Ovary (tissue), 7 donors: ENCODE measurements at regions not wholly inside any gene's neighbourhood (a gene's known extent, or its start where the extent isn't known, plus 50 kb on each side); places are given as distances from the start of the nearest gene placed in this dataset.
A peak's percentile ranks its signal among the peaks of the same experiment; 100 is the strongest.

Experiments
- DNase-seq, 5 donors: peaks; one replicate each; pipeline ENCODE4 v3.0.0-alpha.2; 2019 to 2020
- H3K27ac ChIP-seq, 2 donors: fragments of 200-600 bp; one replicate each; pipeline versions ENCODE4 v1.5.1 to v1.8.0; 2019 to 2022
- H3K27me3 ChIP-seq: fragments of 200-600 bp; one replicate; pipeline ENCODE4 v1.8.0; 2022
- H3K36me3 ChIP-seq: fragments of 200-600 bp; sonication (generic); one replicate; pipeline ENCODE4 v1.5.1; 2019
- H3K4me1 ChIP-seq: one replicate; pipeline ENCODE4 v1.8.1; 2013; ENCODE audit warnings: mild to moderate bottlenecking, moderate library complexity; ENCODE audit not compliant: insufficient read depth
- H3K4me3 ChIP-seq: fragments of 200-600 bp; sonication (generic); one replicate; pipeline ENCODE4 v1.5.1; 2017
- H3K9me3 ChIP-seq, 2 donors: fragments of 200-600 bp in 1 of 2; sonication (generic) in 1 of 2; one replicate each; pipeline versions ENCODE4 v1.5.1 to v1.8.1; 2013 to 2019; ENCODE audit warnings: mild to moderate bottlenecking in 1 of 2, moderate library complexity in 1 of 2
- EP300 ChIP-seq: sonication (generic); formaldehyde crosslinking; IDR thresholded peaks from one replicate; pipeline ENCODE4 v1.6.1; 2017; ENCODE audit warnings: antibody characterized with exemption
- POLR2A ChIP-seq: fragments of 450-650 bp; IDR thresholded peaks from one replicate; pipeline ENCODE4 v1.6.1; 2017; ENCODE audit warnings: antibody characterized with exemption, mild to moderate bottlenecking, moderate library complexity
- WGBS, 3 donors: extraction: QIAGEN DNeasy Blood & Tissue Kit in 1 of 3; methylation state at CpG; one replicate each; pipeline versions ENCODE4 v1.1.5 to v1.1.7; 2013 to 2017; 5-methylcytosine and 5-hydroxymethylcytosine counted together
- intact Hi-C, 4 donors: fragments of 100-400 bp; cut with DNase I; formaldehyde crosslinking; loops; one replicate each; pipeline versions ENCODE4 v1.11.0 to v1.15.1; 2022 to 2023
- TF ChIP-seq, protein P1 (sequence below), 3 donors: fragments of 450-650 bp in 2 of 3; fragments of 200-600 bp in 1 of 3; IDR thresholded peaks; one replicate each; pipeline versions ENCODE4 v1.5.1 to v1.8.0; 2016 to 2022; ENCODE audit warnings: antibody characterized with exemption in 3 of 3, mild to moderate bottlenecking in 1 of 3
- donor health status: DM: no; HTN: no; CAD: no; lungs with moderate emphysema.
- donor health status: DM: no; HTN: no; CAD: no.
- donor health status: Bipolar disorder and iron deficiency.
- donor health status: DM: no; HTN: no; CAD: no.
- donor health status: DM: yes; HTN: yes; CAD: no.

DNA sequence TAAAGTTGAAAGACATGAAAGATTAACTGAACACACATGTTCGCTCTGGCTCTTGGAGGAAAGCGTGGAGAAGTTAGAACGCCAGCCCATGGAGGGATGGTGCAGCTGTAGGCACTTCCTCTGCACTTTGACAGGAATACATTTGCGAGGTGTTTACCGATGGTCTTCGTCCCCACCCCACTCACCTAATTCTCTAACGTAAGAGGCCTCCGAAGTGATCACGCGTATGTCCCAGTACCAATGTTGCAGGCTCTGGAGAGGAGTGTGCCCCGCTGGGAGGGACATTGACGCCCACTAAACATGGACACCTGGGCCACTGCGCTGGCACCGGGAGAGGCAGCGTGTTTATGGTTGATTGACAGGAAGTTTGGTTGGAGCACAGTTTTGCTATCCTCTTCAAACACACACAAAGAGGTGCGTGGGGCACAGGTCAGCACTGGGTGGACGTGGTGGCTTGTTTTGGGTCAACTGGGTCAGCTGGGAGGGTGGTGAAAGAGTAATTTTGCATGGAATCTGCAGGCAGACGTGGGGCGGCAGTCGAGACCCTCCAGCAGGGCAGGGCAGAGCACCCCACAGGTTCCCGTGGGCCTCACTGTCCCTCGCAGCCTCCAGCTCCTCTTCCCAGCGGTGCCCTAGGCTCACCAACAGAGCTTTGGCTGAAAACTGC is 110.1 kb downstream of the DLL1 start:
- no peak overlapping the region for H3K4me3 ChIP-seq
- peak in 1 of 5 donors; percentile 6 for DNase-seq
- H3K9me3 ChIP-seq: no peaks in the 10 kb centered on the region
- H3K27ac ChIP-seq: no peak overlapping the region
- H3K4me1 ChIP-seq: peaks cover 4% of the 10 kb centered on the region
- intact Hi-C loops: no loop called here
- TF ChIP-seq, protein P1, sequence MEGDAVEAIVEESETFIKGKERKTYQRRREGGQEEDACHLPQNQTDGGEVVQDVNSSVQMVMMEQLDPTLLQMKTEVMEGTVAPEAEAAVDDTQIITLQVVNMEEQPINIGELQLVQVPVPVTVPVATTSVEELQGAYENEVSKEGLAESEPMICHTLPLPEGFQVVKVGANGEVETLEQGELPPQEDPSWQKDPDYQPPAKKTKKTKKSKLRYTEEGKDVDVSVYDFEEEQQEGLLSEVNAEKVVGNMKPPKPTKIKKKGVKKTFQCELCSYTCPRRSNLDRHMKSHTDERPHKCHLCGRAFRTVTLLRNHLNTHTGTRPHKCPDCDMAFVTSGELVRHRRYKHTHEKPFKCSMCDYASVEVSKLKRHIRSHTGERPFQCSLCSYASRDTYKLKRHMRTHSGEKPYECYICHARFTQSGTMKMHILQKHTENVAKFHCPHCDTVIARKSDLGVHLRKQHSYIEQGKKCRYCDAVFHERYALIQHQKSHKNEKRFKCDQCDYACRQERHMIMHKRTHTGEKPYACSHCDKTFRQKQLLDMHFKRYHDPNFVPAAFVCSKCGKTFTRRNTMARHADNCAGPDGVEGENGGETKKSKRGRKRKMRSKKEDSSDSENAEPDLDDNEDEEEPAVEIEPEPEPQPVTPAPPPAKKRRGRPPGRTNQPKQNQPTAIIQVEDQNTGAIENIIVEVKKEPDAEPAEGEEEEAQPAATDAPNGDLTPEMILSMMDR (IDR thresholded peaks at IDR 0.05): no peak
- TF ChIP-seq POLR2A: no peak
- no peak for TF ChIP-seq EP300
- WGBS, 3 donors: 83 to 87% (median 87%) methylated on average over 23 of the region's 23 CpGs
- H3K27me3 ChIP-seq: no peaks in the 10 kb centered on the region
- no peaks in the 10 kb centered on the region for H3K36me3 ChIP-seq

DNA sequence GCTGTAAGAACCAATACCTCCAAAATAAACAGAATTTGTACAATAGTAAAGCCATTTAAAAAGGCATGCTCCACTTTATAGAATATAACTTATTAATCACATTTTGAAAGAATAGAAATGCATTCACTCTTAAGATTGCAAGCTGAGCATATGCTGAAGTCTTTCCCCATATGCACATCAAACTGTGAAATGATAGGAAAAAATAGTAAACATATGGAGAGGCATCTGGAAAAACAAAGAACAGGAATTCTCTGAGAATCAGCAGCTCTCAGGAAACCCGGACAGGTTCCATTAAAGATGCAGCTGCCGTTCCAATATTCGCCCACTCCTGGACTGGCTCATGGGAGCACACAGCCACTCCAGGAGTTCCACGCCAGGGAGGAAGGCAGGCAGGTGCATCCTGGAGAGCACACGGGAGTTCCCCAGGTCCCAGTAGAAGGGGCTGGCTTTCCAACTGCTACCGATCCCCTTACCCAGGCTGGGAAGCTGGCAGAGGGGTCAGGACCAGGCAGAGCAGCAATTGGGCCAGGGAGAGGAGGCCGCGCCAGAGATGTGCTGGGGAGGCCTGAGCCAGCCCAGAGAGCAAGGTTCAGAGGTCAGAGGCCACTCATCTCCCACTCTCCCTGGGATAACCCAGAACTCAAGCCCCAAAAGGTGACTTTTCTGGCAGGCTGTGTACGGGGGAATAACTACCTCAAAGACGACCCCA is 111.1 kb downstream of the DLL1 start:
- WGBS, 3 donors: 83 to 85% (median 84%) methylated on average over 10 of the region's 10 CpGs
- no peaks in the 10 kb centered on the region for H3K9me3 ChIP-seq
- peak in 2 of 5 donors; percentile 17 to 27 for DNase-seq
- no peak overlapping the region for H3K4me3 ChIP-seq
- H3K36me3 ChIP-seq: no peaks in the 10 kb centered on the region
- H3K4me1 ChIP-seq: peaks cover 5% of the 10 kb centered on the region
- TF ChIP-seq POLR2A: no peak
- TF ChIP-seq, protein P1 (IDR thresholded peaks at IDR 0.05): no peak
- no peak for TF ChIP-seq EP300
- no peak overlapping the region for H3K27ac ChIP-seq
- intact Hi-C loops: no loop called here
- H3K27me3 ChIP-seq: no peaks in the 10 kb centered on the region

DNA sequence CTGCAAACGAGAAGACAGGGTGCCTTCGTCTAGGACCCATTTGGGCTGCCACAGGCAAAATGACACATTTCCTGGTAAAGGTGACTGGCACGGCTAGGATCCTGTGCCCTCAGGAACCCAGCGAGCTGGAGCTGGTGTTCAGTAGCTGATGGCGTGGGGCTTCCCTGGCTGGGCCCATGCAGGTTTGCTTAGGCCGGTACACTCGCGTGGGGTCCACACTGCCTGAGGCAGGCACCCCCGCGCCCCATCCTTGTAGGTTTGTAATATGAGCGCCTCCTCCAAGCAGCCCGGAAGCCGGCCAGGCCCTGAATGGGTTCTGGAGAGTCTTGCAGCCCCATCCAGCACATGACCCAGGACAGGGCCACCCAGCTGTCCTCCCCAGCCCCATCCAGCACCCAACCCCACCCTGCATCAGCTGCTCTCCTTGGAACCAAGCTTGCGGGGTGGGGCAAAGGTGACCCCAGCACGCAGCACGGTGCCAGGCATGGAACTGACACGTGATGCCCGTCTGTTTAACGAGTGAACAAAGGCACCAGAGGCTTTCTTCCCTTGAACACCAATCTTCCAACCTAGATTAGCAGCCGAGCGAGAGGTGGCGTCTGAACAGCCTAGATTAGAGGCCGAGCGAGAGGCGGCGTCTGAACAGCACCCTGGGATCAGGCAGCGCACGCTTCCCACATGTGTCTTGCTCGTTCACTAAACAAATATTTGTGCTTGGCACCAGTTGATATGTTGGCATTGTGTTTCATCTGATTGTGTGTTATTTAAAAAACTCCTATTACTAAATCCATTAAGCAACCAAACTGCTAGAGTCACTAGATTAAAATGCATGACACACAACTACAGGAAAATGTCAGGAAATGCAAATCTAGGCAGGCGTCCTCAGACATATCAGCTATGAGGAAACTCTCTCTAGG is 112.1 kb downstream of the DLL1 start:
- H3K9me3 ChIP-seq: no peaks in the 10 kb centered on the region
- 85 to 90% (median 87%) methylated on average over 25 to 30 of the region's 30 CpGs for WGBS, 3 donors
- H3K27ac ChIP-seq: no peak overlapping the region
- no peaks in the 10 kb centered on the region for H3K27me3 ChIP-seq
- no peak overlapping the region for H3K4me3 ChIP-seq
- no peaks in the 10 kb centered on the region for H3K36me3 ChIP-seq
- H3K4me1 ChIP-seq: peaks cover 7% of the 10 kb centered on the region
- DNase-seq: peak in 2 of 5 donors; percentile 23 to 25
- TF ChIP-seq POLR2A: no peak
- TF ChIP-seq, protein P1 (IDR thresholded peaks at IDR 0.05): no peak
- no peak for TF ChIP-seq EP300
- intact Hi-C loops: no loop called here

DNA sequence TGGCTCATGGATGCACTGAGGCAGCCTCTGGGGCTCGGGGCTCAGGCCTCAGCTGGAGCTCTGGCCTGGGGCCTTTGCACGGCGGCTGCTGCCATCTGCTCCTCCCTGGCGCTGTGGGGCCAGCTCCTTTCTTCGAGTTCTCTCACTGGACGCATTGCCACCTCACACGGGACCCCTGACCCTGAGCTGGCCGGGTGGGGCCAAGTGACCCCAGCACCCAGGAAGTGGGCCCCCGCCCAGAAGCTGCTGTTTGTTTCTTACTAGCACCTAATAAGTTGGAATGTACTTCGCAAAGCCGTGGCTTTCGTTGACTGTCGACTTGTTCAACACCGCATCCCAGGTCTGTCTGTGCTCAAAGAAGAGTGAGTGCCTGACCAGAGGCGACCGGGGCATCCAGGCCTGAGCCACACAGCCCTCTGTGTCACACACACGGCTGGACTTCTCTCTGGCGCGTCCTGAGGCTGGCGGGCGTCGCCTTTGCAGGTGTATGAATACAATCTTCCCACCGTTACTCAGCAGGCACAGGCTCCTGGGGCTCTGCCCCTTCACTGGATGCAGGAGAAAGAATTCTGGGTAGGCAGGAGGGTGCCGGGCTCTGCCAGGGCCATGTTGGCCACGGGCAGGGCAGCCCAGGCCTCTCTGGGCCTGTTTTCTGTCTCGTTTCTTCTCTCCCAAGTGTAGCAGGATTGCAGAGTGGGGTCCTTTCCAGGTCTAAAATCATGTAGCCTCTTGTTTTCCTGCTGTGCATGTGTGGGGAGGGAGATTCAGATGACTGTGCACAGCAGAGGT is 112.9 kb downstream of the DLL1 start:
- intact Hi-C loops: no loop called here
- H3K4me3 ChIP-seq: no peak overlapping the region
- WGBS, 3 donors: 90 to 95% (median 91%) methylated on average over 26 of the region's 26 CpGs
- H3K27me3 ChIP-seq: no peaks in the 10 kb centered on the region
- TF ChIP-seq, protein P1 (IDR thresholded peaks at IDR 0.05): no peak
- no peak for TF ChIP-seq EP300
- no peak for TF ChIP-seq POLR2A
- no peaks in the 10 kb centered on the region for H3K36me3 ChIP-seq
- H3K27ac ChIP-seq: no peak overlapping the region
- H3K9me3 ChIP-seq: no peaks in the 10 kb centered on the region
- H3K4me1 ChIP-seq: peaks cover 7% of the 10 kb centered on the region
- DNase-seq: peak in 2 of 5 donors; percentile 27 to 44
